Duodenal mucosa (tissue), 2 donors: ENCODE measurements at regions not wholly inside any gene's neighbourhood (a gene's known extent, or its start where the extent isn't known, plus 50 kb on each side); places are given as distances from the start of the nearest gene placed in this dataset.

Experiments
- H3K27ac ChIP-seq: one replicate; pipeline ENCODE4 v1.7.0; 2013; ENCODE audit warnings: low read depth, low read length
- H3K27me3 ChIP-seq, 2 donors: one replicate each; pipeline ENCODE4 v1.7.0; 2013; ENCODE audit warnings: low read length in 2 of 2, control low read depth in 1 of 2; ENCODE audit not compliant: insufficient read depth in 2 of 2, control insufficient read depth in 1 of 2
- H3K36me3 ChIP-seq, 2 donors: one replicate each; pipeline ENCODE4 v1.7.0; 2013; ENCODE audit warnings: low read length in 2 of 2, control low read depth in 1 of 2; ENCODE audit not compliant: insufficient read depth in 2 of 2, control insufficient read depth in 1 of 2
- H3K4me1 ChIP-seq, 2 donors: one replicate each; pipeline ENCODE4 v1.7.0; 2013; ENCODE audit warnings: low read length in 2 of 2, control low read depth in 1 of 2; ENCODE audit not compliant: insufficient read depth in 2 of 2, control insufficient read depth in 1 of 2
- H3K4me3 ChIP-seq, 2 donors: one replicate each; pipeline ENCODE4 v1.7.0; 2013; ENCODE audit warnings: low read length in 2 of 2, low read depth in 1 of 2
- H3K9ac ChIP-seq, 2 donors: one replicate each; pipeline ENCODE4 v1.7.0; 2013; ENCODE audit warnings: low read length in 2 of 2, low read depth in 1 of 2
- H3K9me3 ChIP-seq, 2 donors: one replicate each; pipeline ENCODE4 v1.7.0; 2013; ENCODE audit warnings: low read length in 2 of 2, control low read depth in 1 of 2; ENCODE audit not compliant: control insufficient read depth in 1 of 2

DNA sequence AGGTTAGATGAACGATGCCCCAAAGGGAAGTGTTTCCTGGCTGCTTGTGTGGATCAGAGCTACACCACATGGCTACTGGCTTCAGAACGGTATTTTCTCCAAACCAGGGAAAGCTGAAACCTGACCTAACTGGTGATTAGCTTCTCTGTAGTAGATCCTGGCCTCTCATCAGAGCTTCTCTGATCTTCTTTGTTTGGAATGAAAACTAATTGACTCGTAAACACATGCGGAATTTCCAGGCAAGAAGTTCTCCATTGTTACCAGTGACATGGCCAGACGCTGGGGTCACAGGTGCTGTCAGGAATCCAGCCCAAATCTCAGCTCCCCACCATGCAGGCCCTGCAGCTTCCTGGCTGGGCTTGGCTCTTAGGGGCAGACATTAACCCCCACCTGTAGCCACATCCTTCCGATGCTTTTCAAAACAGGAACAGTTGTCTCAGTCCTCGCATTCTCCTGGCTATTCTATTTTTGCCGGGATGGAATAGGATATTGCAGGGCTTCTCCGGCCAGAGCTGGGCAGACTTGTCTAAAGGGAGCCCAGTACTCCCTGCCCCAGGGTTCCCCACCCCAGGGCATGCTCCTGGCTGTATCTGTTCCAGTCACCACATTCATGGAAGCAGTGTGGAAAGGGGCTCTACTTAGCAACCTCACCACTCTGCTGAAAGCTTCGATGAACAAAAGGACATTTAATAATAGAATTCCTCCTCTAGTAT is 305.4 kb upstream of the F9 start:
- no peak overlapping the region for H3K27ac ChIP-seq
- no peaks in the 10 kb centered on the region for H3K36me3 ChIP-seq
- no peaks in the 10 kb centered on the region for H3K4me1 ChIP-seq
- H3K9me3 ChIP-seq: no peaks in the 10 kb centered on the region
- no peaks in the 10 kb centered on the region for H3K27me3 ChIP-seq
- H3K9ac ChIP-seq: no peak overlapping the region
- H3K4me3 ChIP-seq: no peak overlapping the region

DNA sequence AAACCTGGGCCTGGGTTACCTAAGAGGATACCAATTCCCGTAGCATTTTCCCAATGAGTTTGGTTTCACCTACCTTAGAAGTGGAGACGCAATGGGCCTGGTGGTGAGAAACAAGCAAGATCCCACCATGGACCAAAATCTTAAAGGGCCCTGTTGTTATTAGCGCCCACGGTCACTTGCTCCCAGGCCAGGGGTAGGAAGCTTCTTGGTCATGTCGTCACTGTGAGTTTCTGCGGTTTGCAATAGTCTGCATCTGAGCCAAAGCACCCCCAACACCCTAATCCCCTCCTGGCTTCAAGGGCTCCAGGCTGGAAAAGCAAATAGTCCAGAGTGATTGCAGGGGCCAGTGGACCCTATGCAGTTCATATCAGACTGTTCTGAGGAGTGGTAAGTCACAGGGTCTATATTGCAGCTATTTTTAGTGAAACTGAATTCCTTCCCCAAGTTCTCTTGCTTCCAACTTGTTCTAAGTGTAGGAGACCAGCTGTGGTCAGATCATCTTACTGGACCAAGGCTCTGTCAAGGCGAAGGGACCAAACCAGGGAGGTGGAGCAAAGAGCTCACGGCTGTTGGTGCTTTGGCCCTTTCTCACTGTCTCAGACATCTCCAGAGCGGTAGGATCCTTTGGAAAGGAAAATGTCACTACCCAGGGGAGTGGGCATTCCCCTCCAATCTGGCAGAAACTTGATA is 307.9 kb upstream of the F9 start:
- Histone ChIP-seq H3K9me3 (no peaks in the 10 kb centered on the region), H3K27ac (no peak overlapping the region), H3K27me3 (no peaks in the 10 kb centered on the region), H3K4me1 (no peaks in the 10 kb centered on the region), H3K36me3 (no peaks in the 10 kb centered on the region), H3K9ac (no peak overlapping the region), H3K4me3 (no peak overlapping the region)

DNA sequence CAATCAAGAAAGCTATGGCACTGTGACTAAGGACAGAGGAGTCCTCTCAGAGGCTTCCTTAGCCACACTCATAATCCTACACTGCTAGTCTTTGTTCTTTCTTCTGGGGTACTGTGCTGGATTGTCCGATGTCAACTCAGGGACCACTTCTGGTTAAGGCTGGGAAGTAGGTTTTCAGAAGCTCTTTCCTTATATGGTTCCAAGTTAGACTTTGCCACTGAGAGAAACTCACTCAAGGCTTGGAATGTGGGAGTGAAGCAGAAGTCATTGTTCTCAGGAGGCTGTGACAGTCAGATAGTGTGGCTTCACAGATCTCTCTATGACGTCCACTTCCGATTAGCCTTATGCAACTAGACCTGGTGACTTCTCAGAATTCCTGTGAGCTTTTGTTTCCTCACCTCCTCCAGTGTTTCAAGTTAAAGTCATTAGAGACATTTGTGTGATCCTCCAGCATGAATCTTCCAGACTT is 317.3 kb upstream of the F9 start:
- no peak overlapping the region for H3K9ac ChIP-seq
- H3K36me3 ChIP-seq: no peaks in the 10 kb centered on the region
- H3K27me3 ChIP-seq: no peaks in the 10 kb centered on the region
- H3K27ac ChIP-seq: no peak overlapping the region
- no peaks in the 10 kb centered on the region for H3K9me3 ChIP-seq
- no peak overlapping the region for H3K4me3 ChIP-seq
- H3K4me1 ChIP-seq: no peaks in the 10 kb centered on the region

DNA sequence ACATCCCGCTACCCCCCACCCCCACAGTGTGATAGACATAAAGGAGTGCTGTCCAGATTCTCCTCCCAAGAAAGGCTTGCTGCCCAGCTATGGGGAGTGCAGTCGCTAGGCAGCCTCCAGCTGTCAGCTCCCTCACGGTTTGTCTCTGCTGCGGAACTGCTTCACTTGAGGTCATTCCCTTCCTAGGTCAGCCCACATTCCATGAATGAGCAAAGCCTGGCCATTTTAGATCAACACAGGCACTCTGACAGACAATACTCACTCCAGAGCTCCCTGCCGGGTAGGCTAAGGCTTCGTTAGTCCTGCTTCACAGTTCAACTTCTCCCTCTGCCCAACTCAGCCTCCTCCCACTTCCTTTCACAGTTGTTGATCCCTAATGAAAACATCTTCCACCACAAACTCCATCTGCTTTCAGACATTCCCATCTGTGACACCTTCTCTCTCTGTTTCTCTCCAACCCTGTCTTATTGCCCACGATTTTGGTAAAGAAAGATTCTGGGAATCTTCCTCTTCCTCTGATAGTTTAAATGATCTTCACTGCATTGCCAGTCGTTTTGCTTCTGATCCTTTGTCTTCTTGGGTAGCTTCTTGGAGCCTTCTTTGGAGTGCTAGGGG is 318.9 kb upstream of the F9 start:
- Histone ChIP-seq H3K9me3 (no peaks in the 10 kb centered on the region), H3K9ac (no peak overlapping the region), H3K27me3 (no peaks in the 10 kb centered on the region), H3K4me1 (no peaks in the 10 kb centered on the region), H3K4me3 (no peak overlapping the region), H3K27ac (no peak overlapping the region), H3K36me3 (no peaks in the 10 kb centered on the region)

DNA sequence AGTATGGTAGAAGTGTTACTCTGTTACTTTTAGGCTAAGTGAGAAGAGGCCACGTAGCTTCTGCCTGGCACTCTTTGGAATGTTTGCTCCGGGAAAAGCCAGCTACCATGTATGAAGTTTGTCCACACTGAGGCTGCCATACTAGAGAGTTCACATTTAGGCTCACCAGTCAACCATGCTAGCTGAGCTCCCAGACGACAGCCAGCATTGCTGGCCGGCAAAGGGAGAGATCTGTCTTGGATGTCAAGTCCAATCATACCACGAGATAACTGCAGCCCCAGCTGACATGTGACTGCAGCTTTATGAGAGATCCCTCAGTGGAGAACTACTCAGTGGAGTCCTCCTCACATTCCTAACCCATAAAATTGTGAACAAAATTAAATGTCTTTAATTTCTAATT is 321.2 kb upstream of the F9 start:
- H3K9ac ChIP-seq: no peak overlapping the region
- no peaks in the 10 kb centered on the region for H3K9me3 ChIP-seq
- H3K27me3 ChIP-seq: peaks cover 3 to 10% of the 10 kb centered on the region in 2 donors

DNA sequence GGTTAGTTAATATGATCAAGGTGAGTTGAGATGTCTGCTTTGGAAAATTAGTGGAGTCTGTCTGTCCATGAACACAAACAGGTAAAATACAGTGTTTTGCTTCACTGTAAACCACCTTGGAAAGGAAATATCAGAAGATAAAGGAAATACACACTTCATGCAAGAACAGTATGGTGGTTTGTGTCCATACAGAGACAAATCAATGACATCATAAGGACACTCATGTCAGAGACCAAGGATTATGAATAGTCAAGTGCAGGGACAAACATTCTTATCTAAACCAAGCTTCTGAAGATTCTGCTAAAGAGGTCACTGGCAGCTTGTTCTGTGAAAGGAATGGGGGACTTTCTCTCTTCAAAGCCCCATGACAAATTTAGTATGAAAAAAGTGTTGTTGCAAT is 322.9 kb upstream of the F9 start:
- H3K9me3 ChIP-seq: no peaks in the 10 kb centered on the region
- H3K4me3 ChIP-seq: no peak overlapping the region
- H3K36me3 ChIP-seq: no peaks in the 10 kb centered on the region
- no peaks in the 10 kb centered on the region for H3K4me1 ChIP-seq
- no peak overlapping the region for H3K27ac ChIP-seq
- H3K9ac ChIP-seq: no peak overlapping the region
- H3K27me3 ChIP-seq: peaks cover 5 to 10% of the 10 kb centered on the region in 2 donors

More for the DNA sequence above, 321.2 kb upstream of the F9 start:
- Histone ChIP-seq H3K36me3 (no peaks in the 10 kb centered on the region), H3K4me1 (no peaks in the 10 kb centered on the region), H3K4me3 (no peak overlapping the region), H3K27ac (no peak overlapping the region)

DNA sequence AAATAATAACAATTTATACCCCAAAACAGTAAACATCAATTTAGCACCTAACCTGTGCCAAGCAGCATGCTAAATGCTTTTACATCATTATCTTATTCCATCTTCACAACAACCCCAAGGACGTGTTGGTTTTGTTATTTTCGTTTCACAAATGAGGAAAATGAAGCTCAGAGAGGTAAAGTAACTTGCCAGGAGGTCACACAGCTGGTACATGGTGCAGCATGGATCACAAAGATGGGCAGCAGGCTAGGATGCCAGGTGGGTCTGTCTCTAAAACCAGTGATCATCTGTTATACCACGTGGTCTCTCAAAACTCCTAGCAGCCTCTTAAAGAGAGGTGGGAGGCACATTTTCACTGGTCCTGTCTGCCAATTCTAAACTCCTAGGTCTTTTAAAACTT is 323.6 kb upstream of the F9 start:
- no peaks in the 10 kb centered on the region for H3K36me3 ChIP-seq
- H3K27ac ChIP-seq: no peak overlapping the region
- no peak overlapping the region for H3K4me3 ChIP-seq
- H3K9me3 ChIP-seq: no peaks in the 10 kb centered on the region
- no peak overlapping the region for H3K9ac ChIP-seq
- no peaks in the 10 kb centered on the region for H3K4me1 ChIP-seq
- H3K27me3 ChIP-seq: peaks cover 5 to 10% of the 10 kb centered on the region in 2 donors

DNA sequence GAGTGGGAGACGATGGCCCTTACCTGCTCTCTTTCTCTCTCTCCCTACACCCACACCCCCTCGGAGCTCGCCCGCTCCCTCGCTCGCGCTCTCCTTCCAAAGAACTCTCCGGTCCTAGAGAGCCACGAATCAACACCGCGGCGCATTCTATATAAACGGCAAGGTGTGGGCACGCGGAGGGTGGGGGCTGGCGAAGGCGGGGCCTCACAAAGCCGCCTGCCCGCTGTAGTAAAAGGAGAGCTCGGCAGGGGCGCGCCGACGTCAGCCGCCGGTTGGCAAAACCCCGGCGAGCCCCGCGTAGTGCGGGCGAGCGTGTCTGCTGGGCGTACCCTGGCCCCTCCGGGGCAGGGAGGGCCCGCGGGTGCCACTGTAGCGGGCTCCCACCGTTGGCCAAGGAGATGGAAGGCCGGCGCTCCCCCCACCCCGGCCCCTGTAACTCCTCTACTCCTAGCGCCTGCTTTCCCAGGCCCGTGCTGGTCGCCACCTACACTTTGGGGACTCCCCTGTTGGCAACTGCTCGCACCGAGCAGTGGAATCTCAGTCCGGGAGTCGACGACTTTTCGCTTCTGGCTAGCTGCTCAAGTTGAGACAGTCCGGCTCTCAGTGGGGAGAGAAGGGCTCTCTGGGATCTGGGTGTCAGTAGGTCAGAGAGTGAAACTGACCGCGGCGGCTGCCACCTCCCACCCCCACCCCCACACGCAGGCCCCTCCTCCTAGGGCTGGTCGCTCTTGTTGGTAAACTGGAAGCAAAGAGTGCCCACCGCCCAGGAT is 325.5 kb upstream of the F9 start:
- Histone ChIP-seq H3K4me1 (no peaks in the 10 kb centered on the region), H3K4me3 (peak overlapping the region; percentile 22 to 45), H3K36me3 (no peaks in the 10 kb centered on the region), H3K27ac (peak overlapping the region; percentile 10), H3K27me3 (peaks cover 5 to 10% of the 10 kb centered on the region in 2 donors), H3K9me3 (no peaks in the 10 kb centered on the region), H3K9ac (peak overlapping the region in 1 of 2 donors; percentile 25)

DNA sequence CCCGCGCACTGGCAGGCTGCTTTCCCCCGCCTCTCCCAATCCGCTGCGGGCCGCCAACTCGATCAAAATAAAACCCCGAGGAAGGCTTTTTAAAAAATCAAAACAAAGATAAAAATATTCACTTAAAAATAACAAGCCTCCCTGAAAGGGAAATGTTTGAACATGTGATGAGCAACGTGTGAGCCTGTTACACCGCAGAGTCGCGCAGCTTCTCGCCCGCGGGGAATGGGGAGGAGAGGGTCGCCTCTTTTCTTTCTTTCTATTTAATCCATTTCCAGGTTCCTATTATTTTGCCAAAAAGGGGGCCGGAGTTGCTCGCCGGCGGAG is 326.0 kb upstream of the F9 start:
- H3K9me3 ChIP-seq: no peaks in the 10 kb centered on the region
- peak overlapping the region in 1 of 2 donors; percentile 25 for H3K9ac ChIP-seq
- H3K4me1 ChIP-seq: no peaks in the 10 kb centered on the region
- H3K4me3 ChIP-seq: peak overlapping the region; percentile 17 to 22
- H3K27ac ChIP-seq: no peak overlapping the region
- H3K27me3 ChIP-seq: peaks cover 5 to 10% of the 10 kb centered on the region in 2 donors
- no peaks in the 10 kb centered on the region for H3K36me3 ChIP-seq
